OCI-LY3 (cell line): ENCODE measurements at regions not wholly inside any gene's neighbourhood (a gene's known extent, or its start where the extent isn't known, plus 50 kb on each side); places are given as distances from the start of the nearest gene placed in this dataset.

ENCODE experiments used
- H2AFZ ChIP-seq: fragments of 200-600, 300-600 bp; shearing (Covaris generic); 2 replicates; pipeline ENCODE4 v1.6.0; 2014; ENCODE audit warnings: antibody characterized with exemption, low read depth, low read length
- H3K27ac ChIP-seq: fragments of 200-600, 300-600 bp; sonication (generic); 2 replicates; pipeline ENCODE4 v1.5.1; 2014; ENCODE audit warnings: mild to moderate bottlenecking, low read length, moderate library complexity, mixed read lengths
- H3K27me3 ChIP-seq: fragments of 200-600, 300-600 bp; sonication (generic); 2 replicates; pipeline ENCODE4 v1.6.1; 2014; ENCODE audit warnings: low read depth, low read length, mixed read lengths
- H3K36me3 ChIP-seq: fragments of 200-600, 300-600 bp; sonication (generic); replicated peaks from 2 replicates; pipeline ENCODE3; 2014; ENCODE audit warnings: low read depth, low read length, mixed read lengths
- H3K4me1 ChIP-seq: fragments of 300-600, 200-600 bp; sonication (generic); 2 replicates; pipeline ENCODE4 v1.6.1; 2014; ENCODE audit warnings: low read length, mixed read lengths
- H3K4me2 ChIP-seq: fragments of 200-600, 300-600 bp; sonication (generic); 2 replicates; pipeline ENCODE4 v1.6.1; 2014; ENCODE audit warnings: low read length, mixed read lengths
- H3K4me3 ChIP-seq: fragments of 300-600, 200-600 bp; sonication (generic); 2 replicates; pipeline ENCODE4 v1.5.1; 2014; ENCODE audit warnings: antibody characterized with exemption, mild to moderate bottlenecking, low read length, moderate library complexity
- H3K79me2 ChIP-seq: fragments of 300-600, 200-600 bp; shearing (Covaris generic); 2 replicates; pipeline ENCODE4 v1.6.1; 2014; ENCODE audit warnings: mild to moderate bottlenecking, low read length, mixed read lengths
- H3K9ac ChIP-seq: fragments of 300-600, 200-600 bp; shearing (Covaris generic); 2 replicates; pipeline ENCODE4 v1.6.0; 2014; ENCODE audit warnings: mild to moderate bottlenecking, low read length, moderate library complexity
- H3K9me3 ChIP-seq: fragments of 200-600, 300-600 bp; shearing (Covaris generic); 2 replicates; pipeline ENCODE4 v1.6.1; 2014; ENCODE audit warnings: low read length, mixed read lengths; ENCODE audit not compliant: insufficient read depth
- H4K20me1 ChIP-seq: fragments of 200-600, 300-600 bp; sonication (generic); 2 replicates; pipeline ENCODE4 v1.6.1; 2016; ENCODE audit warnings: low read length, mixed read lengths; ENCODE audit not compliant: insufficient read depth
- EZH2phosphoT487 ChIP-seq: fragments of 200-600 bp; shearing (Covaris generic); IDR thresholded peaks from 2 replicates; pipeline ENCODE4 v1.6.1; 2018; ENCODE audit warnings: antibody characterized with exemption, mixed run types, low read depth
- TF ChIP-seq, protein P1 (sequence below): fragments of 200-600, 300-600 bp; sonication (generic); IDR thresholded peaks from 2 replicates; pipeline ENCODE4 v1.5.1; 2014; ENCODE audit warnings: antibody characterized with exemption, low read length, low read depth

GRCh38 chr2:147165697-147166382, 679.0 kb upstream of the ACVR2A start:
- no peak overlapping the region for H3K27ac ChIP-seq
- no peaks in the 10 kb centered on the region for H4K20me1 ChIP-seq
- no peak overlapping the region for H3K4me3 ChIP-seq
- H3K79me2 ChIP-seq = no peaks in the 10 kb centered on the region
- H3K9me3 ChIP-seq = no peaks in the 10 kb centered on the region
- H3K4me2 ChIP-seq = no peak overlapping the region
- no peaks in the 10 kb centered on the region for H3K27me3 ChIP-seq
- H3K9ac ChIP-seq = no peak overlapping the region
- H2AFZ ChIP-seq = no peak overlapping the region
- H3K4me1 ChIP-seq = no peaks in the 10 kb centered on the region
- TF ChIP-seq, protein P1, sequence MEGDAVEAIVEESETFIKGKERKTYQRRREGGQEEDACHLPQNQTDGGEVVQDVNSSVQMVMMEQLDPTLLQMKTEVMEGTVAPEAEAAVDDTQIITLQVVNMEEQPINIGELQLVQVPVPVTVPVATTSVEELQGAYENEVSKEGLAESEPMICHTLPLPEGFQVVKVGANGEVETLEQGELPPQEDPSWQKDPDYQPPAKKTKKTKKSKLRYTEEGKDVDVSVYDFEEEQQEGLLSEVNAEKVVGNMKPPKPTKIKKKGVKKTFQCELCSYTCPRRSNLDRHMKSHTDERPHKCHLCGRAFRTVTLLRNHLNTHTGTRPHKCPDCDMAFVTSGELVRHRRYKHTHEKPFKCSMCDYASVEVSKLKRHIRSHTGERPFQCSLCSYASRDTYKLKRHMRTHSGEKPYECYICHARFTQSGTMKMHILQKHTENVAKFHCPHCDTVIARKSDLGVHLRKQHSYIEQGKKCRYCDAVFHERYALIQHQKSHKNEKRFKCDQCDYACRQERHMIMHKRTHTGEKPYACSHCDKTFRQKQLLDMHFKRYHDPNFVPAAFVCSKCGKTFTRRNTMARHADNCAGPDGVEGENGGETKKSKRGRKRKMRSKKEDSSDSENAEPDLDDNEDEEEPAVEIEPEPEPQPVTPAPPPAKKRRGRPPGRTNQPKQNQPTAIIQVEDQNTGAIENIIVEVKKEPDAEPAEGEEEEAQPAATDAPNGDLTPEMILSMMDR = no peak
- no peak for TF ChIP-seq EZH2phosphoT487
- H3K36me3 ChIP-seq = no peaks in the 10 kb centered on the region

- Histone ChIP-seq H3K27me3 (no peaks in the 10 kb centered on the region), H4K20me1 (no peaks in the 10 kb centered on the region), H3K9me3 (no peaks in the 10 kb centered on the region), H3K27ac (no peak overlapping the region), H3K4me3 (no peak overlapping the region), H3K79me2 (no peaks in the 10 kb centered on the region), H3K4me1 (no peaks in the 10 kb centered on the region), H3K36me3 (no peaks in the 10 kb centered on the region), H3K9ac (no peak overlapping the region), H2AFZ (no peak overlapping the region), H3K4me2 (no peak overlapping the region)
- TF ChIP-seq, protein P1 = no peak
- no peak for TF ChIP-seq EZH2phosphoT487
Measured at GRCh38 chr2:147164563-147164962, 680.3 kb upstream of the ACVR2A start.

- TF ChIP-seq, protein P1 = no peak
- no peak for TF ChIP-seq EZH2phosphoT487
- no peaks in the 10 kb centered on the region for H3K36me3 ChIP-seq
- no peaks in the 10 kb centered on the region for H3K4me1 ChIP-seq
- no peaks in the 10 kb centered on the region for H3K79me2 ChIP-seq
- no peak overlapping the region for H3K9ac ChIP-seq
- H3K4me2 ChIP-seq = no peak overlapping the region
- H3K4me3 ChIP-seq = no peak overlapping the region
- no peaks in the 10 kb centered on the region for H4K20me1 ChIP-seq
- H3K27me3 ChIP-seq = no peaks in the 10 kb centered on the region
- no peak overlapping the region for H3K27ac ChIP-seq
- no peak overlapping the region for H2AFZ ChIP-seq
- no peaks in the 10 kb centered on the region for H3K9me3 ChIP-seq
Measured at GRCh38 chr2:147161746-147162145, 683.1 kb upstream of the ACVR2A start.

- Histone ChIP-seq H3K9me3 (no peaks in the 10 kb centered on the region), H3K79me2 (no peaks in the 10 kb centered on the region), H4K20me1 (no peaks in the 10 kb centered on the region), H3K4me3 (no peak overlapping the region), H3K9ac (no peak overlapping the region), H3K4me2 (no peak overlapping the region), H3K4me1 (no peaks in the 10 kb centered on the region), H3K27me3 (no peaks in the 10 kb centered on the region), H2AFZ (no peak overlapping the region), H3K27ac (no peak overlapping the region), H3K36me3 (no peaks in the 10 kb centered on the region)
- TF ChIP-seq EZH2phosphoT487 = no peak
- TF ChIP-seq, protein P1 = no peak
Measured at GRCh38 chr2:147156970-147157369, 687.9 kb upstream of the ACVR2A start.
